ENCODE measurements at regions not wholly inside any gene's neighbourhood (a gene's known extent, or its start where the extent isn't known, plus 50 kb on each side); places are given as distances from the start of the nearest gene placed in this dataset.

- no peak for DNase-seq
Measured at GRCh38 chr10:47104786-47105385, 193.7 kb downstream of the PTPN20 start.

- DNase-seq: no peak
Measured at GRCh38 chr10:47107007-47107747, 192.8 kb upstream of the GDF10 start.

GRCh38 chr10:47109906-47110305 lies 190.1 kb upstream of the GDF10 start:
- DNase-seq: peak; percentile 50

GRCh38 chr10:47111329-47111862 lies 188.6 kb upstream of the GDF10 start:
- DNase-seq: no peak

GRCh38 chr10:47112612-47113011 lies 187.4 kb upstream of the GDF10 start:
- no peak for DNase-seq

GRCh38 chr10:47113907-47114500 lies 186.0 kb upstream of the GDF10 start:
- no peak for DNase-seq

GRCh38 chr10:47114680-47115186 lies 185.3 kb upstream of the GDF10 start:
- no peak for DNase-seq

- no peak for DNase-seq
Measured at GRCh38 chr10:47115322-47115721, 184.7 kb upstream of the GDF10 start.

GRCh38 chr10:47116445-47116844 lies 183.6 kb upstream of the GDF10 start:
- no peak for DNase-seq

GRCh38 chr10:47118326-47118725 lies 181.7 kb upstream of the GDF10 start:
- DNase-seq: no peak

GRCh38 chr10:47121336-47121735 lies 178.7 kb upstream of the GDF10 start:
- DNase-seq: no peak

GRCh38 chr10:47123716-47124288 lies 176.2 kb upstream of the GDF10 start:
- DNase-seq: no peak

- no peak for DNase-seq
Measured at GRCh38 chr10:47127188-47127785, 172.7 kb upstream of the GDF10 start.

- DNase-seq: no peak
Measured at GRCh38 chr10:47130491-47130890, 169.5 kb upstream of the GDF10 start.

GRCh38 chr10:47133871-47134570 lies 166.0 kb upstream of the GDF10 start:
- DNase-seq: no peak

GRCh38 chr10:47136866-47137265 lies 163.1 kb upstream of the GDF10 start:
- no peak for DNase-seq

- no peak for DNase-seq
Measured at GRCh38 chr10:47137311-47137851, 162.6 kb upstream of the GDF10 start.

GRCh38 chr10:47139121-47139520 lies 160.9 kb upstream of the GDF10 start:
- DNase-seq: no peak

- DNase-seq: no peak
Measured at GRCh38 chr10:47140761-47141348, 159.1 kb upstream of the GDF10 start.

- DNase-seq: no peak
Measured at GRCh38 chr10:47141349-47141748, 158.6 kb upstream of the GDF10 start.

- no peak for DNase-seq
Measured at GRCh38 chr10:47143072-47143471, 156.9 kb upstream of the GDF10 start.
